Thymus (tissue), 11 donors: ENCODE measurements at regions not wholly inside any gene's neighbourhood (a gene's known extent, or its start where the extent isn't known, plus 50 kb on each side); places are given as distances from the start of the nearest gene placed in this dataset.

ENCODE experiments used
- DNase-seq, 9 donors: peaks; one replicate each; pipeline ENCODE4 v3.0.0-alpha.2; 2013; ENCODE audit warnings: low spot score in 9 of 9, low read depth in 6 of 9, missing footprints in 1 of 9
- H3K27ac ChIP-seq, 2 donors: one replicate each; pipeline ENCODE4 v1.5.1; 2013; ENCODE audit warnings: control low read depth in 1 of 2, low read depth in 1 of 2, low read length in 1 of 2, mild to moderate bottlenecking in 1 of 2, moderate library complexity in 1 of 2
- H3K27me3 ChIP-seq, 2 donors: one replicate each; pipeline ENCODE4 v1.5.1; 2013; ENCODE audit warnings: low read length in 1 of 2; ENCODE audit not compliant: control insufficient read depth in 2 of 2, insufficient read depth in 1 of 2
- H3K36me3 ChIP-seq, 2 donors: one replicate each; pipeline ENCODE4 v1.5.1; 2013; ENCODE audit warnings: low read length in 1 of 2, mild to moderate bottlenecking in 1 of 2, moderate library complexity in 1 of 2; ENCODE audit not compliant: control insufficient read depth in 2 of 2, insufficient read depth in 2 of 2
- H3K4me1 ChIP-seq, 2 donors: one replicate each; pipeline ENCODE4 v1.5.1; 2013; ENCODE audit warnings: low read length in 2 of 2; ENCODE audit not compliant: control insufficient read depth in 2 of 2, insufficient read depth in 2 of 2
- H3K4me3 ChIP-seq, 2 donors: one replicate each; pipeline ENCODE4 v1.5.1; 2013; ENCODE audit warnings: low read length in 2 of 2, control low read depth in 1 of 2, mild to moderate bottlenecking in 1 of 2
- H3K9me3 ChIP-seq, 2 donors: one replicate each; pipeline ENCODE4 v1.5.1; 2013; ENCODE audit warnings: low read length in 1 of 2, mild to moderate bottlenecking in 1 of 2; ENCODE audit not compliant: control insufficient read depth in 2 of 2, insufficient read depth in 1 of 2
- WGBS: extraction: QIAGEN DNeasy Blood & Tissue Kit; methylation state at CpG from one replicate; pipeline ENCODE4 v1.1.7; 2013; 5-methylcytosine and 5-hydroxymethylcytosine counted together
- donor health status: healthy.

DNA sequence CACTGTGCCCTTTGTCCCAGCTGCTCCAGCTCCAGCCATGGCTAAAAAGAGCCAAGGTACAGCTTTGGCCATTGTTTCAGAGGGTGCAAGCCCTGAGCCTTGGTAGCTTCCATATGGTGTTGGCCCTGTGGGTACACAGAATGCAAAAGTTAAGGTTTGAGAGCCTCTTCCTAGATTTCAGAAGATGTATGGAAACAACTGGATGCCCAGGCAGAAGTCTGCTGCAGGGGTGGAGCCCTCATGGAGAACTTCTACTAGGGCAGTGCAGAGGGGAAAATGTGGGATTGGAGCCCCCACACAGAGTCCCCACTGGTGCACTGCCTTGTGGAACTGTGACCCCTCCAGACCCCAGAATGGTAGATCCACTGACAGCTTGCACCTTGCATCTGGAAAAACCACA lies 70.9 kb upstream of the MSX1 start:
- Histone ChIP-seq H3K27ac (no peak overlapping the region), H3K4me1 (no peaks in the 10 kb centered on the region), H3K27me3 (no peaks in the 10 kb centered on the region), H3K4me3 (no peak overlapping the region), H3K36me3 (no peaks in the 10 kb centered on the region), H3K9me3 (peaks cover 0 to 12% of the 10 kb centered on the region in 2 donors)
- no peak for DNase-seq

DNA sequence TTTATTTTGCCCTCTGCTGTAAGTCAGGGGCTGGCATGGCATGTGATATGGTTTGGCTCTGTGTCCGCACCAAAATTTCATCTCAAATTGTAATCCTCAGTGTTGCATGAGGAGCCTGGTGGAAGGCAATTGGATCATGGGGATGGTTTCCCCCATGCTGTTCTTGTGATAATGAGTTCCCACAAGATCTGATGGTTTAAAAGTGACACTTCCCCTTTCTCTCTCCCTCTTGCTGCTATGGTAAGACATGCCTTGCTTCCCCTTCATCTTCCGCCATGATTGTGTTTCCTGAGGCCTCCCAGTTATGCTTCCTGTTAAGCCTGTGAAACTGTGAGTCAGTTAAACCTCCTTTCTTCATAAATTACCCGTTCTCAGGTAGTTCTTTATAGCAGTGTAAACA lies 72.0 kb upstream of the MSX1 start:
- Histone ChIP-seq H3K27ac (no peak overlapping the region), H3K4me1 (no peaks in the 10 kb centered on the region), H3K4me3 (no peak overlapping the region), H3K27me3 (no peaks in the 10 kb centered on the region), H3K9me3 (peaks cover 0 to 12% of the 10 kb centered on the region in 2 donors), H3K36me3 (no peaks in the 10 kb centered on the region)
- DNase-seq, result no peak
- 51% methylated on average over 3 of the region's 3 CpGs for WGBS

DNA sequence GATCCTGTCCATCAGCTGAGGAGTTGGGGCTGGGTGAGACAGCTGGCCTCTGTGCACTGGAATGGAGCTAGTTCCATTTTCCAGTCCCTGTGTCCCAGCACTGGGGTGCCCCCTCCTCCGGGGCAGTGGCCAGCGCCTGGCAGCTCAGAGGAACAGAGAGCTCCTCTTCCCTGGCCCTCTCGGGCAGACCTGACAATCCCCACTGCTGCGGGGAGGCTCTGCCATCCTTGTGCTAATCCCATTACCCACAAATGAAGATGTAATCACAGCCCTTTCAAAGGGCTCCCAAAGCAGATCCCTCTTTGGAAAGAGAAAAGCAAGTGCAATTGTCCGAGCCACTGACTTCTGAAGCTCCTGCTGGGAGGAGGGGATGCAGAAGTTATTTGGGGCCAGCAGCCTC lies 75.1 kb upstream of the MSX1 start:
- no peak for DNase-seq
- no peak overlapping the region for H3K4me3 ChIP-seq
- no peaks in the 10 kb centered on the region for H3K27me3 ChIP-seq
- no peaks in the 10 kb centered on the region for H3K4me1 ChIP-seq
- peaks cover 0 to 8% of the 10 kb centered on the region in 2 donors for H3K9me3 ChIP-seq
- no peak overlapping the region for H3K27ac ChIP-seq
- WGBS, result 92% methylated on average over 5 of the region's 5 CpGs
- H3K36me3 ChIP-seq, result no peaks in the 10 kb centered on the region

DNA sequence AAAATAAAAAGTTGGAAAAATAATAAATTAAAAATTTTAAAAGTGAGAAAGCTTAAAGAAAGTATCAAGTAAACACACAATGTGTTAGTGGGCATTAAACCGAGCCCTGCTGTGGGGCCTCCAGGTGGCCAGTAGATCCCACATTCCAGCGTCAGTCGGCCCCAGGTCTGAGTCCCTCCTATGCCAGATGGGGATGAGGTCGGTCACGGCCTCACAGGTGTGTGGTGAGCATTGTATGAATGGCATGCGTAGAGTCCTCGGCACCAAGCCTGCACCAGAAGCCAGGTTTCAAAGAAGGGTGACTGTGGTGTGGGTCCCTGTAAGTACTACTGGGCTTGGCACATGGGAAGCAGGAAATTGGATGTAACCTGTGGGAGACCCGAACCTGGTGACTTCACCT lies 75.6 kb upstream of the MSX1 start:
- H3K9me3 ChIP-seq, result peaks cover 0 to 7% of the 10 kb centered on the region in 2 donors
- no peaks in the 10 kb centered on the region for H3K36me3 ChIP-seq
- no peaks in the 10 kb centered on the region for H3K27me3 ChIP-seq
- no peaks in the 10 kb centered on the region for H3K4me1 ChIP-seq
- 94% methylated on average over 8 of the region's 8 CpGs for WGBS
- H3K27ac ChIP-seq, result no peak overlapping the region
- DNase-seq, result no peak
- no peak overlapping the region for H3K4me3 ChIP-seq

DNA sequence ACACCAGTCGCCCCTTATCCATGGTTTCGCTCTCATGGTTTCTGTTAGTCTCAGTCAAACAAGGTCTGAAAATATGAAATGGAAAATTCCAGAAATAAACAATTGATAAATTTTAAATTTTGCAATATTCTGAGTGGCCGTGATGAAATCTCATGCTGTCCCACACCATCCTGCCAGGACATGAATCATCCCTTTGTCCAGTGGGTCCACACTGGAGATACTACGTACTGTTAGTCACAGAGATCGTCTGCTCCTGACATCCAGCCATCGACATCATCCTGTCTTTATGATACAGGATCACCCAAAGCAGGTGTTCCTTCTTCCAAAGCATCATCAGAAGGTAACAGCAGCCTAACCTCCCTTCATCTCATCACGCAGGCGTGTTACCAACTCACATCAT lies 76.5 kb upstream of the MSX1 start:
- H3K27me3 ChIP-seq, result no peaks in the 10 kb centered on the region
- no peaks in the 10 kb centered on the region for H3K9me3 ChIP-seq
- H3K4me3 ChIP-seq, result no peak overlapping the region
- no peaks in the 10 kb centered on the region for H3K4me1 ChIP-seq
- H3K27ac ChIP-seq, result no peak overlapping the region
- WGBS, result 95% methylated on average over 8 of the region's 8 CpGs
- H3K36me3 ChIP-seq, result no peaks in the 10 kb centered on the region
- DNase-seq, result no peak

DNA sequence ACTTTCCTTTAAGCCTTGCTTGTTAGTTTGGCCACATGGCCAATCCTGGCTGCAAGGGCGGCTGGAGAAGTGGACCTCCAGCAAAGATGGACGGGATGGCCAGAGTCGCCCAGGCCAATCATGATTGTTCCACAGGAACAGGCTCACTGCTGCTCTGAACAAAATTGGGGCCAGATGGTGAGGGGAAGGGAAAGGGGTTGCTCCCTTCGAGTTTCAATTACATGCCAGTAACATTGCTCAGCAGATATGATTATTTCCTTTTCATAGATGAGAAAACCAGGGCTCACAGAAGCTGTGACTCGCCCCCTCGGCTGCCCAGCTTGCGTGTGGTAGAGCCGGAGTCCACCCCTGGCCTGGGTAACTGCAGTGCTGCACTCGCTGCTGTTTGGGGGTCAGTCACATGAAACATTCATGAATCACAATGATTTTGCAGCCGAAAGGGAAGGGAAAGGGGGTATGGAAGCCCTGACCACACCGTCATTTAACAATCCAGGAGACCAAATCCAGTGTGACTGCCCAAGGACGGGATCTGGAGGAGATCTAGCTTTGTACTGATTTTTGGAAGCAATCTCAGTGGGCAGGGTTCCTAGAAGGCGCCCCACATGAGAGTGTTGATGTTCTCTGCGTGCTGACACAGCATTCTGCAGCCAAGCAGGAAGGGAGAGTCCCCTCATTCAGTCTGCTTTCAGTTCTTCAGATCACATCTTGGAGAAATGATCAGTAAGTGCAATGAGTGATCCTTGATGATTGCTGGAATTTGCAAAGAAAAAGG lies 77.3 kb upstream of the MSX1 start:
- H3K36me3 ChIP-seq, result no peaks in the 10 kb centered on the region
- DNase-seq, result no peak
- 75% methylated on average over 14 of the region's 14 CpGs for WGBS
- H3K27ac ChIP-seq, result no peak overlapping the region
- no peaks in the 10 kb centered on the region for H3K9me3 ChIP-seq
- H3K4me3 ChIP-seq, result no peak overlapping the region
- no peaks in the 10 kb centered on the region for H3K27me3 ChIP-seq
- H3K4me1 ChIP-seq, result no peaks in the 10 kb centered on the region

DNA sequence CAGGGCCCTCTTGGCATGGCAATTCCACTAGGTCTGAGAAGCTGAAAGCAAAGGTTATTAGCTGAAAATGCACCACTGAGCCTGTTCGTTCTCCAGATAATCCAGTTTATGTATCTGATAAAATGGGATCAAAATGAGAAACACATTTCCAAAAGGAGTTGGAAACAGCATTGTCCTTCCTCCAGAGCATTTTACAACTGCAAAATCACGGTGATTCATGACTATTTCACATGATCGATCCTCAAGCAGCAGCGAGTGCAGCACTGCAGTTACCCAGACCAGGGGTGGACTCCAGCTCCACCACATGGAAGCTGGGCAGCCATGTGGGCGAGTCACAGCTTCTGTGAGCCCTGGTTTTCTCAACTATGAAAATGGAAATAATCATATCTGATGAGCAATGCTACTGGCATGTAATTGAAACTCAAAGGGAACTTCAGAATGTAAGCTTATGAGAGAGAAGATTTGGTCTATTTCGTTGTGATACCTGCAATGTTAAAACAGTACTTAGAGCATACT lies 78.7 kb upstream of the MSX1 start:
- no peak for DNase-seq
- Histone ChIP-seq H3K27me3 (no peaks in the 10 kb centered on the region), H3K9me3 (no peaks in the 10 kb centered on the region), H3K27ac (no peak overlapping the region), H3K36me3 (no peaks in the 10 kb centered on the region), H3K4me3 (no peak overlapping the region), H3K4me1 (no peaks in the 10 kb centered on the region)
- WGBS, result 96% methylated on average over 6 of the region's 6 CpGs

DNA sequence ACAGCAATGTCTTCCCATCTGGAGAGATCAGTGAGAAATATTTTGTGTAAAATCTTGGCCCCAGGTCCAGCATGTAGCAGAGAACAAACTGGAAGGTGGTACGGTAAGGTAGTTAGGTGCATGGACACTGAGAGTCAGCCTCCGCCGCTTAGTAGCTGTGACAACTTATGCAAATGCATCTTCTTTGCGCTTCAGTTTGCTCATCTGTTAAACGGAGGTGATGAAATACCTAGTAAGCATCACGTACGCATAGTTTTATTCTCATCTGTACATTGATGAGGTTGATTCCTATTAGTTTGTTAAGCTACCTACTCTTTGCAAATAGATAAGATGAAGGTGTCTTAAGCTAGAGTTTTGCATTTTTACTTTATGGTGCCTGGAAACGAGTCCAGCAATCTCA lies 80.0 kb upstream of the MSX1 start:
- H3K4me3 ChIP-seq, result no peak overlapping the region
- H3K27ac ChIP-seq, result no peak overlapping the region
- H3K27me3 ChIP-seq, result no peaks in the 10 kb centered on the region
- no peaks in the 10 kb centered on the region for H3K4me1 ChIP-seq
- DNase-seq, result no peak
- 95% methylated on average over 8 of the region's 8 CpGs for WGBS
- H3K36me3 ChIP-seq, result no peaks in the 10 kb centered on the region
- no peaks in the 10 kb centered on the region for H3K9me3 ChIP-seq

DNA sequence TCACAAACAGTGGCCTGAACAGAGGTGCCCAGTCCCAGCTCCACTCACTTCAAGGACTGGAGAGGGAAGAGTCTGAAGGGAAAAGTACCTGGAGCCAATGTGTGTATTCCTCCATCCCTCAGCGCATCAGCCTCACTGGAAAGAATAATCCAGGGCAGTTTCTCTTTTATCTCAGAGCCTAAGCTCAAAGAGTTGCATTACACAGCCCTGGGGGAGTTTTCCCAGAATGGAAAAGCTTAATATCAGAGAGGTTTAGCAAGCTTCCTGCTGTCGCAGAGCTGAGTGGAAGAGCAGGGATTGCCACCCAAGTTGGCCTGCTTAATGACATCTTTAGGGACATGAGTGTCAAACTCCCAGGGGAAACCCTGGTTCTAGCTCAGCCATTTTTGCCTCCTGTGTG lies 80.4 kb upstream of the MSX1 start:
- no peak for DNase-seq
- no peak overlapping the region for H3K4me3 ChIP-seq
- H3K4me1 ChIP-seq, result no peaks in the 10 kb centered on the region
- 92% methylated on average over 2 of the region's 2 CpGs for WGBS
- H3K27ac ChIP-seq, result no peak overlapping the region
- H3K27me3 ChIP-seq, result no peaks in the 10 kb centered on the region
- no peaks in the 10 kb centered on the region for H3K9me3 ChIP-seq
- no peaks in the 10 kb centered on the region for H3K36me3 ChIP-seq
